HL-60 (cell line): ENCODE measurements at regions not wholly inside any gene's neighbourhood (a gene's known extent, or its start where the extent isn't known, plus 50 kb on each side); places are given as distances from the start of the nearest gene placed in this dataset.

ENCODE experiments used
- CTCF ChIP-seq: IDR thresholded peaks from one replicate; pipeline ENCODE4 v1.5.1; 2011; ENCODE audit warnings: low read length, control low read depth, inconsistent platforms; ENCODE audit not compliant: insufficient read depth
- POLR2AphosphoS5 ChIP-seq: IDR thresholded peaks from 2 replicates; pipeline ENCODE4 v1.6.1; 2012; ENCODE audit warnings: low read depth
- REST ChIP-seq: IDR thresholded peaks from 2 replicates; pipeline ENCODE4 v1.6.1; 2012; ENCODE audit warnings: low read depth; ENCODE audit not compliant: insufficient replicate concordance

GRCh38 chr1:215397843-215398242 is 169.3 kb upstream of the KCTD3 start:
- TF ChIP-seq CTCF: no peak
- no peak for TF ChIP-seq POLR2AphosphoS5
- TF ChIP-seq REST: no peak
